ENCODE measurements at regions not wholly inside any gene's neighbourhood (a gene's known extent, or its start where the extent isn't known, plus 50 kb on each side); places are given as distances from the start of the nearest gene placed in this dataset.

DNA sequence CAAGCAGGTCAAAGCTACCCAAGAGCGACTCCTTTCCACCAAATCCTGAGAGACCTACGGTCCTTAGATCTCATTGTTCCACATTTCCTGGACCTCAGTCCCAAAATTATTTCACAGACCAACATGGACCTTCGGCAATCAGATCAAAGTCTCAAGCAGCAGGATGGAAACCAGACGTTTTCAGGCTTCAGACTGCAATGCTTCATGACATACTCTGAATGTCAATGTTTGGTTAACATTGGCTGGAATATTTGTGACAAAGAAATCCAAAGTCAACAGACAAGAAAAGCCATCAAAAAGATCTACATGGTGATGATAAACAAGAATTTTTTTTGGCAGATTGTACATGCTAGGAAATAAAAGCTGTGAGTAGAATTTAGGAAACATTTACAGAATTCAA is 1057.3 kb downstream of the ADGRL2 start:
- Mint-ChIP-seq H3K4me1 (no peaks in the 10 kb centered on the region), H3K27ac (no peak overlapping the region), H3K36me3 (ENCODE audit: low read depth) (no peaks in the 10 kb centered on the region), H3K27me3 (no peaks in the 10 kb centered on the region), H3K9me3 (no peaks in the 10 kb centered on the region), H3K4me3 (no peak overlapping the region)
- DNase-seq (no peak), ATAC-seq (no peak)

DNA sequence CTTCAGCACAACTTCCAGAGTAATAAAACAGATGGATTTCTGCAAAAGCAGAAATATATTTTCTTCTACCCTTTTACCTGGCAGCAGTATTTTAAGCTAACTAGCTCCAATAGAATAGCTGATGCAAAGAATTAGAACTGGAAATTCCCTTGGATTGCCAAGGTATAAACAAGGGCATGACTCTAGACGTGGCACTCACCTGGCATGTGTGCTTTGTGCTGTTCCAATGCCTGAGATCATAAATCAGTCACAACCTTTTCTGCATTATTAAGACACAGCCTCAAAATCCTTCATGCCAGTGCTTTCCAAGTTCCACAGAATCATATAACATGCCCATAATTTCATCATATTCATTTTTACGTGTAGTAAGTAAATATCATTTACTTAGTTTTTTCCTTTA is 1048.7 kb downstream of the ADGRL2 start:
- H3K4me3 Mint-ChIP-seq: no peak overlapping the region
- H3K27ac Mint-ChIP-seq: no peak overlapping the region
- no peaks in the 10 kb centered on the region for H3K27me3 Mint-ChIP-seq
- DNase-seq (no peak), ATAC-seq (no peak)
- no peaks in the 10 kb centered on the region for H3K9me3 Mint-ChIP-seq
- no peaks in the 10 kb centered on the region for H3K36me3 Mint-ChIP-seq (ENCODE audit: low read depth)
- no peaks in the 10 kb centered on the region for H3K4me1 Mint-ChIP-seq

DNA sequence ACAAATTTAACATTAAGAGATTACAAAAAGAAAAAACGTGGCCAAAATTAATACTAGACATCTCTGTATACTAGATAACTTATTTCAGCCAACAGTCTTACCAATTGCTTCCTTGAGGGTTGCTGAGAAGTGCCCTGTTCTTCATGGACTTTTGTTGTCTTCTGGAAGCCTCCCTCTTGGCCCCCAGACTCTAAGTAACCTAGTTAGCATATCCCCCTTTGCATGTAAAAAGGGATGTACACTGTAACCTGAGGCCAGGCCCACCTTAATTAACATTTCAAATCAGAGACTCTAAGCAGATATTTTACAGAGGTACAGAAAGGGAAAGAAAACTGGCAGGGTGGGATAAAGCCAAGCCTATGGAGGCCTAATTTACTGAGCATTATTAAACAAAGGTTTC is 1047.3 kb downstream of the ADGRL2 start:
- Mint-ChIP-seq H3K4me1 (no peaks in the 10 kb centered on the region), H3K27me3 (no peaks in the 10 kb centered on the region), H3K36me3 (ENCODE audit: low read depth) (no peaks in the 10 kb centered on the region), H3K4me3 (no peak overlapping the region), H3K9me3 (no peaks in the 10 kb centered on the region), H3K27ac (no peak overlapping the region)
- DNase-seq: no peak
- no peak for ATAC-seq

DNA sequence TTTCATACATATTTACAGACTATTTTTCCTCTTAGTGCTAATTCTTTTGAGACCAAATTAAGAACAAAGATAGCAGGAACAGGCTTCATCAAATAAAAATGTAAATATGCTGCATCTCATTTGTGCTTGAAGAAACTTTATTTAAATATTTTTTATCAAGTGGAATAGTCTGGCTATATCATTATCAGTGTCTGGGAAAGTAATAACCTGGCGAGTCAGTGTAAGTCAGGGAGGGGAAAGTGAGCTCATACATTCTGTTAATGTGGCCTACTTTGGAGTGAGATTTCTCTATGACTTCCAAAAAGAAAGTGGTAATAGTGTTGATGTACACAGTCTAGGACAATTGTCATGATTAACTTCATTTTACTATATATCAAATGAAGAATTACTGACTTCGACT is 1045.1 kb downstream of the ADGRL2 start:
- no peak overlapping the region for H3K4me3 Mint-ChIP-seq
- H3K27me3 Mint-ChIP-seq: no peaks in the 10 kb centered on the region
- no peak overlapping the region for H3K27ac Mint-ChIP-seq
- no peaks in the 10 kb centered on the region for H3K36me3 Mint-ChIP-seq (ENCODE audit: low read depth)
- no peaks in the 10 kb centered on the region for H3K9me3 Mint-ChIP-seq
- no peaks in the 10 kb centered on the region for H3K4me1 Mint-ChIP-seq
- no peak for ATAC-seq
- no peak for DNase-seq

DNA sequence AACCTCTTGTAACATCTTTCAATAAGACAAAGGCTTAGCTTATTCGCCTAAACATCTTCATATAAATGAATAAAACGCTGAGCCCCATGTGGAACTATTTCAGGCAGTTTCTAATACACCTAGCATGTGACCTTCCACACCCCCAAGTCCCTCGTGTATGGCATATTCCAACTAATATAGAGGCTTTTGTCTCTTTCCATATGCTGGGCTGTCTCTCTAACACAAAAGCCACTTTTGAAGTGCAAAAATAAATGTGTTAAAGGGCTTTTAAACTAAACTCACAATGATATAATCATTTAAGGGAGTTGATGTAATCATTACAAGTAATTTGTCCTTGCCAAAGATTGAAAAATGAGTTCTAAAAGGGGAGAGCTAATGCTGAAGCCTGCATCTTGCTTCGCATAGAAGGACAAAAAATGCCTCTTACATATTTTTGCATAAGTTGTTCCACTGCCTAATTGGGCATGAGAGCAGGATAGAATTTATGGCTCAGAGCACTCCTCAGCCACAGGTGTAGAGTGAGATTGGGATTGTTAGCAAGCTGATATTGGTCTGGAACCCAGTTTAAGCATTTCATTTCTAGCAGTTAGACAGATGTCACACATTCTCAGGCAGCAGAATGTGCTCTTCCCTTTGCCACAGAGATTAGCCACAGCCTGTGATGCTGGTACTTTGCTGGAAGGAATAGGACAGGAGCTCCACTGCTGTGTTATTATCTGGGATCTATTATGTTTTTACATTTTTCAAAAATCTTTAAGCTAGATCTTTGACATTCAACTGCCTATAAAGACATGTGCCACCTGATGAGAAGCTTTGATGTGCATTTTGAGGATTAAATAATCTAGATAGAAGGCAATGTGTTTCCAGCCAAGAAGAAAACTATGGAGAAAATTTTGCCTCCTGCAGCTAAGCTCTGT is 1044.4 kb downstream of the ADGRL2 start:
- H3K4me3 Mint-ChIP-seq: no peak overlapping the region
- no peaks in the 10 kb centered on the region for H3K27me3 Mint-ChIP-seq
- H3K9me3 Mint-ChIP-seq: no peaks in the 10 kb centered on the region
- no peak for DNase-seq
- no peaks in the 10 kb centered on the region for H3K36me3 Mint-ChIP-seq (ENCODE audit: low read depth)
- no peak for ATAC-seq
- H3K27ac Mint-ChIP-seq: no peak overlapping the region
- H3K4me1 Mint-ChIP-seq: no peaks in the 10 kb centered on the region

DNA sequence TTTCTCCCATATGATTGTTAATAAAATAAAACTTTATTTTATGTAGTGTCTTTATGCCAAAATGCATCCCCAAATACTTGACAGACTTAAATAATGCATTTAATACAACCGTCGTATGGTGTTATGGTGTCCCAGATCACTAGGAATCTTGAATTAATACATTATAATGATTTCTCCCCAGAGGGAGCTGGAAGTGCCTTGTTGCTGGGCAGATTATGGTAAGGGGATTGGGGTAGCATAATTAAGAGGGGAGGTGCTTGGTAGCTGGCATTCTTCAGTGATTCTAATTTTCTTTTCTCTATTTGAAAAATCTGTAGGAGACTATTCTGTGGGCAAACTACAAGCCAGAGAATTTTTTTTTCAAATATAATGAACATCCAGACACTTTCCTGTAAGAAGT is 1043.7 kb downstream of the ADGRL2 start:
- no peaks in the 10 kb centered on the region for H3K27me3 Mint-ChIP-seq
- no peak overlapping the region for H3K4me3 Mint-ChIP-seq
- no peak for ATAC-seq
- H3K9me3 Mint-ChIP-seq: no peaks in the 10 kb centered on the region
- H3K36me3 Mint-ChIP-seq (ENCODE audit: low read depth): no peaks in the 10 kb centered on the region
- H3K4me1 Mint-ChIP-seq: no peaks in the 10 kb centered on the region
- H3K27ac Mint-ChIP-seq: no peak overlapping the region
- no peak for DNase-seq

DNA sequence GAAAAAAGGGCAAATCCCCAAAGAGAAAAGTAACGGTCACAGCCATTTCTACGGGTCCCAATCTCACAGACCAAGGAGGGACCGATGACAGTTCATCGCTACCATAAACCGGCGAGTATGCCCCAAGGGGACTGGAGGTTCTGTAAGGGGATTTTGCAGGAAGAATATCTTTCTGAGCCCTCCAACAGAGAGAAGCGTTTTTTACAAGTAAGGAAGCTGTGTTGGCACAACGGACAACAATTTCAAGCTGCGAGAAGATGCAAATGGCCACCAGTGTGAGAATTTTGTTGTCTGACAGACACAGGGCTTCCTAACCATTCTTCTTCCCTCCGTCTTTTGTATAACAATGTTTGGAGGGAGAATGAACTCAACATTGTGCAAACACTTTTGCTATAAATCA is 1043.1 kb downstream of the ADGRL2 start:
- ATAC-seq: no peak
- Mint-ChIP-seq H3K4me3 (no peak overlapping the region), H3K27me3 (no peaks in the 10 kb centered on the region), H3K4me1 (no peaks in the 10 kb centered on the region), H3K36me3 (ENCODE audit: low read depth) (no peaks in the 10 kb centered on the region), H3K9me3 (no peaks in the 10 kb centered on the region), H3K27ac (no peak overlapping the region)
- no peak for DNase-seq

DNA sequence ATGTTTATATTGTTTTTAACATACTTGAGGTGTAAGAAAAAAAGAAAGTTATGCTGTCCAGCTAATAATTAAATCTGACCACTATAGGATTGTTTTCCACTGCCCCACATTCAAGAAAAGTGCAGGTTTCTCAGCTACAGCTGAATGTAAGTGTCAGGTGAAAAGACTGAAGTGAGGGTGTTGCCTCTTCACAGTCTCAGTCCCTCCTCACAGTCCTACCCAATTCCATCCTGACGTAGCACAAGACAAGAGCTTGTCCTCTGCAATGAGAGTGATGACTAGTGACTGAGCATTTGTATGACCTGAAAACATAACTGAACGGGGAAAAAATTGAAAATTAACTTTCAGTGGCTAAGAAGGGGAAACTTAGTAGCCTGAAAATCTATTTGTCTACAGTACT is 1039.5 kb downstream of the ADGRL2 start:
- no peaks in the 10 kb centered on the region for H3K4me1 Mint-ChIP-seq
- DNase-seq (no peak), ATAC-seq (no peak)
- no peaks in the 10 kb centered on the region for H3K9me3 Mint-ChIP-seq
- H3K36me3 Mint-ChIP-seq (ENCODE audit: low read depth): no peaks in the 10 kb centered on the region
- H3K27ac Mint-ChIP-seq: no peak overlapping the region
- H3K4me3 Mint-ChIP-seq: no peak overlapping the region
- H3K27me3 Mint-ChIP-seq: peaks cover 4% of the 10 kb centered on the region

DNA sequence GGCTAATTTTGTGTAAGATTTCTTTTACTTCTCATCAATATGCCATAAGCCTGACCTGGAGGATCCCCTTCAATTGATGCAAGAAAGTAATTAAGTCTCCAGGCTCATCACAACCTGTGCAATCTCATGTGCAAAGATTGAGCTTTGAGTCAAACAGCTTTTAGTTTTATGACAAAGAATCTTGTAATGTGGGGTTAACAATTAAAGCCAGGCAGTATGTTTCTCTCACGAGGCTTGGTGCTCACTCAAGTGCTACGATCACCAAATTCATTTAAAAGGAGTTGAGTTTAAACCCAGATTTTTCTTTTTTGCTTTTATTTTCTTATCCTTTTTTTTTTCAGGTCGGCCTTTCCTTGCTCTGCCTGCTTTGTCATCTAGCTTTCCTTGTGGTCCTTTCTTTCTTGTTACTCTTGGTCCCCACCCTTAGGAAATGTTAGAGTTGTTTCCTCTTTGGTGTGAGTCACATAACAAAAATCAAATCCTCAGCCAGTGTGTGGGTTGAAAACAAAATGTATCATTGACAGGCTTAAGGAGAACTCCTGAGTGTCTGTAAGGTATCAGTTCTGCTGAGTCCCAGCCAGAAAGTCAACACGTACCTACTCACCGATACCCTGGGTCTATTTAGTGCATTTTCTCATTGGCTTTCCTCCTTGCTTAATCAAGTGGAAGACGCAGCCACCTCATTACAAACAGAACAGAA is 1037.2 kb downstream of the ADGRL2 start:
- DNase-seq (no peak), ATAC-seq (no peak)
- Mint-ChIP-seq H3K36me3 (ENCODE audit: low read depth) (no peaks in the 10 kb centered on the region), H3K27ac (no peak overlapping the region), H3K4me3 (no peak overlapping the region), H3K9me3 (no peaks in the 10 kb centered on the region), H3K4me1 (no peaks in the 10 kb centered on the region), H3K27me3 (peaks cover 7% of the 10 kb centered on the region)

DNA sequence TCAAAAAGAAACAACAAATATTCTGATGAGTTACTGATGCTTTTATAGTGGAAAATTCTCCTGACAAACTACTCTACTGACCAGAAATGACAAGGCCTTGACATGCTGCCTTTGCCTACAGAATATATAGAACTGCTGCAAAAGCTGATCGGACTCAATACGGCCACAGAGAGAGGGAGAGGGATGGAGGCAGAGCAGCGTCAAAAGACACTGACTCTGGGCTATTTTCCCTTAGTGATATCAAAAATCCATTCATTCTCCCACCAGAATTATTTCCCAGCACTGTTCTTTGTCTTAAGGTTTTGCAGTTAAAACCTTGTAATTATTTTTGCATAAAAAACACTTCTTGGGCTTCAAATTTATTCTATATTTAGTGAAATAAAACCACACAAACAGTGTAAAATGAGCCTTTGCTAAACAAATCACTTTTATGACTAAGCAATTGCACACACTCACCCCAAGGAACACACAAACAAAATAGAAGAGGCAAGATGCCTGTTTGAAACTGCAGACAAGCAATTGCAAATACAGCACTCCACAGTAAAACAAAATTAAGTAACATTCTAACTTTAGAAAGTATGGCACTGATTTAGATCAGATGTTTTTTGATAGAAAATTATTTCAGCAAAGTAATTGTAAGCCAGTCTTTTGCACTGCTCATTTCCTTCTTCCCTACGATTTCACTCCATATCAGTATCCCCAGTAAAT is 1036.4 kb downstream of the ADGRL2 start:
- peaks cover 7% of the 10 kb centered on the region for H3K27me3 Mint-ChIP-seq
- H3K9me3 Mint-ChIP-seq: no peaks in the 10 kb centered on the region
- no peaks in the 10 kb centered on the region for H3K36me3 Mint-ChIP-seq (ENCODE audit: low read depth)

DNA sequence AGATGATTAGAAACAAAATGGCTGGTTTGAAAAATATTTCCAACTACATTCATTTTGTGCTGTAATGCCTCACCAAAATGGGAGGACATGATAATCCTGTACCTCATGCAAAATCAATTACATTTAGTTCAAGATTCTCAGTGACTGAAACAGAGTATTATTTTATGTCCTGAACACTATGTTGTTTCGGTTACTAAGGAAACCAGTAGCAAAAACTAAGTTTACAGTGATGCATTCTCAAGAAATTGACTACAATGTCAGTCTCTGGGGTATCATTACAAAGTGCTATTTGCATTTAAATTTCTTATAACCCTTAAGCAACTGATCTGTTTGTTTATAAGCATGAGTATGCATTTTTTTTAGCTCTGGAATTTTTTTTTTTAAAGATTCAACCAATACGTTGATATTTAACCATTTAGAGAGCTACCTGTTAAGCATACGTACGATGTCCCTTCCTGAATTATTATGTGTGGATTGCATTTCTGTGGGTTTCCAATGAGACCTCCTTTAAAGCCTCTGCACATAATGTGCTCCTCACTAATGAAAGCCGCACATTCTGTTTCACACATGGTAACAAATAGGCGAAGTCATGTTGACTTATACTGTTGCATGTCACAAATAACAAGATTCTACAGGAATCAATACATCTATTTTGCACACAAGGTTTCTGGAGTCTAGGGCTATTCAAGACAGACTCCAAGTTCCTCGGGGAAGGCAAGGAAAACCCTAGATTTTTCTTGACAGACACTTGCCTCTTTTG is 1035.7 kb downstream of the ADGRL2 start:
- ATAC-seq: no peak
- Mint-ChIP-seq H3K27ac (no peak overlapping the region), H3K36me3 (ENCODE audit: low read depth) (no peaks in the 10 kb centered on the region), H3K27me3 (peaks cover 7% of the 10 kb centered on the region), H3K4me1 (no peaks in the 10 kb centered on the region), H3K4me3 (no peak overlapping the region), H3K9me3 (no peaks in the 10 kb centered on the region)
- no peak for DNase-seq

More for the DNA sequence above, 1036.4 kb downstream of the ADGRL2 start:
- no peak overlapping the region for H3K4me3 Mint-ChIP-seq
- H3K4me1 Mint-ChIP-seq: no peaks in the 10 kb centered on the region
- no peak overlapping the region for H3K27ac Mint-ChIP-seq
- no peak for ATAC-seq
- DNase-seq: no peak

DNA sequence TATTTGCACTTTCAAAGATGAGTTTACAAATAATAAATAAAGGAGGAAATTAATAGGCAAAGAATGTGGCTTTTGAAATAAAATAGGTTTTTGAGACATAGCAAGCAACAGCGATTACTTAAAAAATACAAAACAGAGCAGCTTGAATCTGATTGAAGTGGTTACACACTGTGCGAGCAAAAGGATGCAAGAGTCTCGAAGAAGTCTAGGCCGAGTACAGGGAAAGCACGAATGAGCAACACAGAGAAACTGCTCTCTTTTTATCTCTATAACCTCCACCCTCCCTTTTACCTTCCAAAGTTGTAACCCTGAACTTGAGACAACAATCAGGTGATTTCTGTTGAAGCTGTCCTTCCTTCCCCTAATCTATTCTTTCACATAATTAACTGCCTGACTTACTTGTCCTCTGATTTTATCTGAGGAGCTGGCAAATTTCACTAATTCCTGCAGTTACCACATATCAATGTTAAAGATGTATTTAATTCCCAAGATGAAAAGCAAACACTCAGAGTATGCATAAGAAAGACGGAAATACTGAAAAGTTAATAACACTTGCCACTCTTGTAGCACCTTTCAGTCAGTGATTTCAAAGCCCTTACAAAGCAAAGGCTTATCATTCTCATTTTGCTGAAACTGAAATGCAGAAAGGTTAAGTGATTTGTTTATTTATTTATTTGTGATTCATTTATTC is 1030.1 kb downstream of the ADGRL2 start:
- no peaks in the 10 kb centered on the region for H3K36me3 Mint-ChIP-seq (ENCODE audit: low read depth)
- no peak overlapping the region for H3K27ac Mint-ChIP-seq
- H3K4me3 Mint-ChIP-seq: no peak overlapping the region
- ATAC-seq (no peak), DNase-seq (no peak)
- peaks cover 3% of the 10 kb centered on the region for H3K27me3 Mint-ChIP-seq
- no peaks in the 10 kb centered on the region for H3K9me3 Mint-ChIP-seq
- no peaks in the 10 kb centered on the region for H3K4me1 Mint-ChIP-seq

DNA sequence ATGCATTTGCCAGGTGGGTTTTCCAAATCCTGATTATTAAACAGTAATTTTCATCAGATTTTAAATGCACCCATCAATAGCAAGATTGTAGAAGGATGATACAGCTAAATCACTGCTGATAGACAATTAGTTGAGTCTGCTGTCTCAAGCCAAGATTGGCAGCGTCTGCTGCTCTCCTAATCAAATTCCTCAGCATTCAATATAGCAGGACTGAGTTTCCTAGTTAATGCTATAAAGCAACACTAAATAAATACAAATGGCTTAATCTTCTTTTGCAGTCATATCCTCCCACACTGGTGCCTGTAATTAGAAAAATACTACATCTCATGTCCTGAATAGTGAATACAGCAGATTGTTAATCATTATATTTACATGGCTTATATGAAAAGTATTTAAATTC is 1028.8 kb downstream of the ADGRL2 start:
- Mint-ChIP-seq H3K27ac (no peak overlapping the region), H3K4me3 (no peak overlapping the region), H3K4me1 (no peaks in the 10 kb centered on the region), H3K9me3 (no peaks in the 10 kb centered on the region), H3K36me3 (ENCODE audit: low read depth) (no peaks in the 10 kb centered on the region), H3K27me3 (peaks cover 3% of the 10 kb centered on the region)
- no peak for DNase-seq
- no peak for ATAC-seq

DNA sequence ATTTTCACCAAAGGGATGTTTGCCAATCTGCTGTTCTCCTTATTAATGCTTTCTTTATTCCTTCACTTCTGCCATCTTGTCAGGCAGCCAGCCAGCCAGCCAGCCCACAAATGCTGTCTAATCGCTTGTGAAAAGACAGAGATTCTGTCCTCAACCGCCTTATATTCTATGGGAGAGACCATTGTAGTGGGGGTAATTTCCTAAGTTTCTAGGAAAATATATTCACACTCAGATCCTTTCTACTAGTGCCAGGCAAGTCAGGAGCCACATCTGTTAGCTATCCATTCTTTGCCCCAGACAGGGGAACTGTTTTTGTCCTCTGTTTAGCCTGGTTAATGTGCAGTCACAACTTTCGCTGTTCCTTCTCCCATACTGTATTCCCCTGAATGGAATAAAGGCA is 1023.1 kb downstream of the ADGRL2 start:
- no peak overlapping the region for H3K4me3 Mint-ChIP-seq
- H3K36me3 Mint-ChIP-seq (ENCODE audit: low read depth): no peaks in the 10 kb centered on the region
- DNase-seq (no peak), ATAC-seq (no peak)
- H3K27ac Mint-ChIP-seq: no peak overlapping the region
- H3K9me3 Mint-ChIP-seq: no peaks in the 10 kb centered on the region
- H3K4me1 Mint-ChIP-seq: peaks cover 5% of the 10 kb centered on the region
- H3K27me3 Mint-ChIP-seq: no peaks in the 10 kb centered on the region
